Mesodermal cell (in vitro differentiated cells): ENCODE measurements at regions not wholly inside any gene's neighbourhood (a gene's known extent, or its start where the extent isn't known, plus 50 kb on each side); places are given as distances from the start of the nearest gene placed in this dataset.

Experiments
- H3K27ac ChIP-seq: 2 replicates; pipeline ENCODE4 v1.7.0; 2013; ENCODE audit warnings: mild to moderate bottlenecking, low read depth, low read length, moderate library complexity; ENCODE audit not compliant: severe bottlenecking
- H3K36me3 ChIP-seq: 2 replicates; pipeline ENCODE4 v1.7.1; 2013; ENCODE audit warnings: mild to moderate bottlenecking, low read length, moderate library complexity; ENCODE audit not compliant: control insufficient read depth, insufficient read depth
- H3K4me1 ChIP-seq: one replicate; pipeline ENCODE4 v1.7.1; 2013; ENCODE audit warnings: mild to moderate bottlenecking, low read length; ENCODE audit not compliant: insufficient read depth, control insufficient read depth, poor library complexity, severe bottlenecking
- H3K4me3 ChIP-seq: 2 replicates; pipeline ENCODE4 v1.7.0; 2013; ENCODE audit warnings: low read length, control low read depth, mild to moderate bottlenecking; ENCODE audit not compliant: insufficient read depth, poor library complexity, severe bottlenecking; ENCODE audit errors: extremely low read depth
- H3K9me3 ChIP-seq: 2 replicates; pipeline ENCODE4 v1.7.1; 2013; ENCODE audit warnings: mild to moderate bottlenecking, low read length, moderate library complexity; ENCODE audit not compliant: control insufficient read depth
- WGBS, 2 experiments: methylation state at CpG; one replicate each; pipeline ENCODE4 v1.1.5; 2013; ENCODE audit warnings: missing lambda C conversion rate in 2 of 2; ENCODE audit not compliant: insufficient coverage in 2 of 2; 5-methylcytosine and 5-hydroxymethylcytosine counted together

GRCh38 chr18:2360861-2361260 lies 210.4 kb downstream of the METTL4 start:
- H3K9me3 ChIP-seq, result no peaks in the 10 kb centered on the region
- H3K4me3 ChIP-seq, result no peak overlapping the region
- peaks cover 4% of the 10 kb centered on the region for H3K4me1 ChIP-seq
- H3K36me3 ChIP-seq, result no peaks in the 10 kb centered on the region
- H3K27ac ChIP-seq, result no peak overlapping the region
- WGBS, 2 experiments, result 60 to 100% methylated on average over 1 of the region's 1 CpG

GRCh38 chr18:2368102-2368501 lies 203.2 kb downstream of the METTL4 start:
- Histone ChIP-seq H3K9me3 (no peaks in the 10 kb centered on the region), H3K4me1 (no peaks in the 10 kb centered on the region), H3K36me3 (no peaks in the 10 kb centered on the region), H3K27ac (no peak overlapping the region), H3K4me3 (no peak overlapping the region)
- 82 to 100% methylated on average over 1 to 2 of the region's 3 CpGs for WGBS, 2 experiments

- no peaks in the 10 kb centered on the region for H3K36me3 ChIP-seq
- H3K4me1 ChIP-seq, result no peaks in the 10 kb centered on the region
- no peak overlapping the region for H3K27ac ChIP-seq
- H3K4me3 ChIP-seq, result no peak overlapping the region
- H3K9me3 ChIP-seq, result no peaks in the 10 kb centered on the region
- WGBS, 2 experiments, result 100% methylated on average over 1 of the region's 2 CpGs; no CpG with 5 or more reads in 1 of the 2 experiments
These were observed 194.6 kb downstream of the METTL4 start for GRCh38 chr18:2376707-2377106.

GRCh38 chr18:2380101-2380500 lies 191.2 kb downstream of the METTL4 start:
- H3K36me3 ChIP-seq, result no peaks in the 10 kb centered on the region
- no peak overlapping the region for H3K4me3 ChIP-seq
- no peaks in the 10 kb centered on the region for H3K4me1 ChIP-seq
- no CpG with 5 or more reads among the region's 2 CpGs for WGBS, 2 experiments
- no peak overlapping the region for H3K27ac ChIP-seq
- no peaks in the 10 kb centered on the region for H3K9me3 ChIP-seq

- no peak overlapping the region for H3K4me3 ChIP-seq
- no peak overlapping the region for H3K27ac ChIP-seq
- H3K4me1 ChIP-seq, result no peaks in the 10 kb centered on the region
- WGBS, 2 experiments, result 71 to 86% methylated on average over 1 of the region's 2 CpGs
- no peaks in the 10 kb centered on the region for H3K36me3 ChIP-seq
- no peaks in the 10 kb centered on the region for H3K9me3 ChIP-seq
These were observed 189.8 kb downstream of the METTL4 start for GRCh38 chr18:2381539-2381938.

- H3K9me3 ChIP-seq, result no peaks in the 10 kb centered on the region
- H3K4me1 ChIP-seq, result no peaks in the 10 kb centered on the region
- no peak overlapping the region for H3K4me3 ChIP-seq
- no peaks in the 10 kb centered on the region for H3K36me3 ChIP-seq
- H3K27ac ChIP-seq, result no peak overlapping the region
These were observed 183.7 kb downstream of the METTL4 start for GRCh38 chr18:2387588-2387987.

GRCh38 chr18:2390158-2390557 lies 181.1 kb downstream of the METTL4 start:
- H3K4me1 ChIP-seq, result no peaks in the 10 kb centered on the region
- WGBS, 2 experiments, result no CpG with 5 or more reads among the region's 1 CpG
- H3K9me3 ChIP-seq, result no peaks in the 10 kb centered on the region

GRCh38 chr18:2391470-2391869 lies 179.8 kb downstream of the METTL4 start:
- no peaks in the 10 kb centered on the region for H3K36me3 ChIP-seq
- H3K27ac ChIP-seq, result no peak overlapping the region
- H3K4me3 ChIP-seq, result no peak overlapping the region
- no peaks in the 10 kb centered on the region for H3K4me1 ChIP-seq
- 69 to 90% methylated on average over 3 to 4 of the region's 6 CpGs for WGBS, 2 experiments
- no peaks in the 10 kb centered on the region for H3K9me3 ChIP-seq

More at GRCh38 chr18:2390158-2390557, 181.1 kb downstream of the METTL4 start:
- Histone ChIP-seq H3K27ac (no peak overlapping the region), H3K36me3 (no peaks in the 10 kb centered on the region), H3K4me3 (no peak overlapping the region)

- H3K4me1 ChIP-seq, result no peaks in the 10 kb centered on the region
- 67 to 100% methylated on average over 1 of the region's 2 CpGs for WGBS, 2 experiments
- H3K36me3 ChIP-seq, result no peaks in the 10 kb centered on the region
- no peak overlapping the region for H3K27ac ChIP-seq
- H3K9me3 ChIP-seq, result no peaks in the 10 kb centered on the region
- H3K4me3 ChIP-seq, result no peak overlapping the region
These were observed 178.9 kb downstream of the METTL4 start for GRCh38 chr18:2392446-2392845.

- H3K4me1 ChIP-seq, result no peaks in the 10 kb centered on the region
- WGBS, 2 experiments, result 76 to 84% methylated on average over 7 of the region's 7 CpGs
- no peak overlapping the region for H3K27ac ChIP-seq
- no peaks in the 10 kb centered on the region for H3K9me3 ChIP-seq
- no peaks in the 10 kb centered on the region for H3K36me3 ChIP-seq
- no peak overlapping the region for H3K4me3 ChIP-seq
These were observed 176.6 kb downstream of the METTL4 start for GRCh38 chr18:2394684-2395083.

GRCh38 chr18:2395427-2396161 lies 175.7 kb downstream of the METTL4 start:
- no CpG with 5 or more reads among the region's 3 CpGs for WGBS, 2 experiments
- Histone ChIP-seq H3K4me3 (no peak overlapping the region), H3K27ac (no peak overlapping the region), H3K9me3 (no peaks in the 10 kb centered on the region), H3K36me3 (no peaks in the 10 kb centered on the region), H3K4me1 (no peaks in the 10 kb centered on the region)
